Astrocyte (in vitro differentiated cells and primary cell): ENCODE measurements at regions not wholly inside any gene's neighbourhood (a gene's known extent, or its start where the extent isn't known, plus 50 kb on each side); places are given as distances from the start of the nearest gene placed in this dataset.

Experiments
- DNase-seq: peaks from one replicate; pipeline ENCODE4 v3.0.0-alpha.2; 2010; ENCODE audit warnings: low read depth
- FAIRE-seq: peaks from 2 replicates; lab custom pipeline; 2011; peaks lifted over from hg19 to GRCh38; lab: Jason Lieb, UNC
- H2AFZ ChIP-seq: 2 replicates; pipeline ENCODE4 v1.6.0; 2012; ENCODE audit warnings: low read depth, low read length, inconsistent platforms
- H3K27ac ChIP-seq: 2 replicates; pipeline ENCODE4 v1.5.1; 2011; ENCODE audit warnings: low read depth, low read length, inconsistent platforms
- H3K27me3 ChIP-seq: 2 replicates; pipeline ENCODE4 v1.6.0; 2011; ENCODE audit warnings: low read length, inconsistent platforms; ENCODE audit not compliant: insufficient read depth
- H3K36me3 ChIP-seq: 2 replicates; pipeline ENCODE4 v1.5.1; 2011; ENCODE audit warnings: low read length, inconsistent platforms; ENCODE audit not compliant: insufficient read depth
- H3K4me1 ChIP-seq: 2 replicates; pipeline ENCODE4 v1.5.1; 2011; ENCODE audit warnings: low read length, inconsistent platforms; ENCODE audit not compliant: insufficient read depth
- H3K4me2 ChIP-seq: 2 replicates; pipeline ENCODE4 v1.6.0; 2012; ENCODE audit warnings: low read length, inconsistent platforms
- H3K4me3 ChIP-seq: 2 replicates; pipeline ENCODE4 v1.5.1; 2011; ENCODE audit warnings: low read depth, mild to moderate bottlenecking, low read length, inconsistent platforms; ENCODE audit not compliant: insufficient read depth
- H3K79me2 ChIP-seq: 2 replicates; pipeline ENCODE4 v1.6.0; 2012; ENCODE audit warnings: mild to moderate bottlenecking, low read length, inconsistent platforms; ENCODE audit not compliant: insufficient read depth
- H3K9ac ChIP-seq: 2 replicates; pipeline ENCODE4 v1.6.0; 2012; ENCODE audit warnings: mild to moderate bottlenecking, low read length, inconsistent platforms
- H3K9me3 ChIP-seq: 2 replicates; pipeline ENCODE4 v1.5.1; 2012; ENCODE audit warnings: low read depth, mild to moderate bottlenecking, low read length, inconsistent platforms; ENCODE audit not compliant: insufficient read depth
- H4K20me1 ChIP-seq: 2 replicates; pipeline ENCODE4 v1.6.0; 2012; ENCODE audit warnings: low read length, inconsistent platforms; ENCODE audit not compliant: insufficient read depth
- H3K27ac Mint-ChIP-seq: one replicate; pipeline ENCODE4 v1.8.0; 2021; ENCODE audit warnings: mild to moderate bottlenecking, mixed read lengths; ENCODE audit not compliant: unreplicated experiment
- H3K27me3 Mint-ChIP-seq: one replicate; pipeline ENCODE4 v1.8.0; 2021; ENCODE audit warnings: low read depth, mixed read lengths; ENCODE audit not compliant: unreplicated experiment
- H3K36me3 Mint-ChIP-seq: one replicate; pipeline ENCODE4 v1.8.0; 2021; ENCODE audit warnings: low read depth, mixed read lengths; ENCODE audit not compliant: unreplicated experiment
- H3K4me1 Mint-ChIP-seq: one replicate; pipeline ENCODE4 v1.8.0; 2021; ENCODE audit warnings: low read depth, mixed read lengths; ENCODE audit not compliant: unreplicated experiment
- H3K4me3 Mint-ChIP-seq: one replicate; pipeline ENCODE4 v1.8.0; 2021; ENCODE audit warnings: mild to moderate bottlenecking, moderate library complexity, mixed read lengths; ENCODE audit not compliant: unreplicated experiment
- H3K9me3 Mint-ChIP-seq: one replicate; pipeline ENCODE4 v1.8.0; 2021; ENCODE audit warnings: mild to moderate bottlenecking, mixed read lengths; ENCODE audit not compliant: unreplicated experiment
- CTCF ChIP-seq: IDR thresholded peaks from 2 replicates; pipeline ENCODE4 v1.5.1; 2011; ENCODE audit warnings: low read depth, mild to moderate bottlenecking, inconsistent platforms, low read length, moderate library complexity; ENCODE audit not compliant: insufficient read depth
- EZH2 ChIP-seq: IDR thresholded peaks from 2 replicates; pipeline ENCODE4 v1.6.1; 2012; ENCODE audit warnings: mild to moderate bottlenecking, low read length, inconsistent platforms; ENCODE audit not compliant: insufficient read depth

GRCh38 chr6:92849636-92850035, 569.7 kb downstream of the EPHA7 start:
- H3K27me3 Mint-ChIP-seq: peaks cover 3% of the 10 kb centered on the region
- DNase-seq (no peak), FAIRE-seq (no peak)
- Histone ChIP-seq H3K27ac (no peak overlapping the region), H3K9ac (no peak overlapping the region), H3K4me1 (no peaks in the 10 kb centered on the region), H2AFZ (no peak overlapping the region), H3K4me3 (no peak overlapping the region), H4K20me1 (no peaks in the 10 kb centered on the region), H3K27me3 (no peaks in the 10 kb centered on the region), H3K4me2 (no peak overlapping the region), H3K9me3 (no peaks in the 10 kb centered on the region), H3K36me3 (no peaks in the 10 kb centered on the region), H3K79me2 (no peaks in the 10 kb centered on the region)
- no peaks in the 10 kb centered on the region for H3K9me3 Mint-ChIP-seq
- H3K4me1 Mint-ChIP-seq: no peaks in the 10 kb centered on the region
- no peaks in the 10 kb centered on the region for H3K36me3 Mint-ChIP-seq
- H3K4me3 Mint-ChIP-seq: no peak overlapping the region
- no peak for TF ChIP-seq CTCF
- TF ChIP-seq EZH2: no peak
- no peak overlapping the region for H3K27ac Mint-ChIP-seq

GRCh38 chr6:92848901-92849300, 570.5 kb downstream of the EPHA7 start:
- Histone ChIP-seq H3K36me3 (no peaks in the 10 kb centered on the region), H3K27ac (no peak overlapping the region), H3K4me2 (no peak overlapping the region), H4K20me1 (no peaks in the 10 kb centered on the region), H2AFZ (no peak overlapping the region), H3K9ac (no peak overlapping the region), H3K4me3 (no peak overlapping the region), H3K4me1 (no peaks in the 10 kb centered on the region), H3K79me2 (no peaks in the 10 kb centered on the region), H3K27me3 (no peaks in the 10 kb centered on the region), H3K9me3 (no peaks in the 10 kb centered on the region)
- H3K9me3 Mint-ChIP-seq: no peaks in the 10 kb centered on the region
- no peak for DNase-seq
- H3K27me3 Mint-ChIP-seq: peaks cover 3% of the 10 kb centered on the region
- TF ChIP-seq CTCF (no peak), EZH2 (no peak)
- no peaks in the 10 kb centered on the region for H3K36me3 Mint-ChIP-seq
- no peaks in the 10 kb centered on the region for H3K4me1 Mint-ChIP-seq
- H3K4me3 Mint-ChIP-seq: no peak overlapping the region
- no peak overlapping the region for H3K27ac Mint-ChIP-seq
- FAIRE-seq: no peak

- H3K27me3 ChIP-seq: no peaks in the 10 kb centered on the region
- H3K27ac Mint-ChIP-seq: no peak overlapping the region
- no peak overlapping the region for H3K4me2 ChIP-seq
- no peak overlapping the region for H3K9ac ChIP-seq
- no peaks in the 10 kb centered on the region for H3K4me1 ChIP-seq
- H3K36me3 ChIP-seq: no peaks in the 10 kb centered on the region
- TF ChIP-seq CTCF (no peak), EZH2 (no peak)
- no peaks in the 10 kb centered on the region for H3K9me3 ChIP-seq
- H3K4me1 Mint-ChIP-seq: no peaks in the 10 kb centered on the region
- no peaks in the 10 kb centered on the region for H4K20me1 ChIP-seq
- no peaks in the 10 kb centered on the region for H3K9me3 Mint-ChIP-seq
- no peak overlapping the region for H3K4me3 ChIP-seq
- H3K36me3 Mint-ChIP-seq: no peaks in the 10 kb centered on the region
- DNase-seq (no peak), FAIRE-seq (no peak)
- no peak overlapping the region for H3K27ac ChIP-seq
- H3K27me3 Mint-ChIP-seq: peaks cover 3% of the 10 kb centered on the region
- H2AFZ ChIP-seq: no peak overlapping the region
- no peaks in the 10 kb centered on the region for H3K79me2 ChIP-seq
- no peak overlapping the region for H3K4me3 Mint-ChIP-seq
Observed at GRCh38 chr6:92848459-92848858, 570.9 kb downstream of the EPHA7 start.
